Neural progenitor cell (in vitro differentiated cells): ENCODE measurements at regions not wholly inside any gene's neighbourhood (a gene's known extent, or its start where the extent isn't known, plus 50 kb on each side); places are given as distances from the start of the nearest gene placed in this dataset.

ENCODE experiments used
- DNase-seq: peaks from one replicate; pipeline ENCODE4 v3.0.0-alpha.2; 2016; ENCODE audit warnings: low spot score
- H2AFZ ChIP-seq: fragments of 200-600 bp; sonication (generic); replicated peaks from 2 replicates; pipeline ENCODE4 v1.6.1; 2016; ENCODE audit warnings: antibody characterized with exemption
- H3F3A ChIP-seq: fragments of 200-600 bp; sonication (generic); 2 replicates; pipeline ENCODE4 v1.6.1; 2016; ENCODE audit warnings: antibody characterized with exemption, low read depth
- H3K27ac ChIP-seq: fragments of 200-600 bp; sonication (generic); 2 replicates; pipeline ENCODE4 v1.5.1; 2016; ENCODE audit warnings: mild to moderate bottlenecking
- H3K27me3 ChIP-seq: fragments of 200-600 bp; sonication (generic); 2 replicates; pipeline ENCODE4 v1.6.1; 2016; ENCODE audit warnings: mild to moderate bottlenecking, moderate library complexity
- H3K36me3 ChIP-seq: fragments of 200-600 bp; sonication (generic); 2 replicates; pipeline ENCODE4 v1.5.1; 2016
- H3K4me1 ChIP-seq: fragments of 200-600 bp; sonication (generic); 2 replicates; pipeline ENCODE4 v1.6.1; 2016; ENCODE audit warnings: mixed run types
- H3K4me2 ChIP-seq: fragments of 200-600 bp; sonication (generic); 2 replicates; pipeline ENCODE4 v1.6.1; 2016
- H3K4me3 ChIP-seq: fragments of 200-600 bp; sonication (generic); 2 replicates; pipeline ENCODE4 v1.5.1; 2016
- H3K79me2 ChIP-seq: fragments of 200-600 bp; sonication (generic); 2 replicates; pipeline ENCODE4 v1.6.1; 2016; ENCODE audit warnings: low read depth
- H3K9ac ChIP-seq: fragments of 200-600 bp; sonication (generic); 2 replicates; pipeline ENCODE4 v1.6.1; 2016
- H3K9me3 ChIP-seq: fragments of 200-600 bp; sonication (generic); 2 replicates; pipeline ENCODE4 v1.5.1; 2016; ENCODE audit warnings: low read depth
- H4K20me1 ChIP-seq: fragments of 200-600 bp; sonication (generic); 2 replicates; pipeline ENCODE4 v1.6.1; 2016; ENCODE audit warnings: low read depth
- H3K27ac Mint-ChIP-seq: 3 replicates; pipeline ENCODE4 v1.8.0; 2021; ENCODE audit warnings: mixed read lengths
- H3K27me3 Mint-ChIP-seq: 2 replicates; pipeline ENCODE4 v1.8.0; 2022; ENCODE audit warnings: low read depth, mild to moderate bottlenecking, inconsistent platforms, moderate library complexity, mixed read lengths; ENCODE audit not compliant: insufficient read depth
- H3K36me3 Mint-ChIP-seq: 3 replicates; pipeline ENCODE4 v1.8.0; 2021; ENCODE audit warnings: mixed read lengths
- H3K4me1 Mint-ChIP-seq: 3 replicates; pipeline ENCODE4 v1.8.0; 2021; ENCODE audit warnings: mixed read lengths
- H3K4me3 Mint-ChIP-seq: 3 replicates; pipeline ENCODE4 v1.8.0; 2021; ENCODE audit warnings: mild to moderate bottlenecking, moderate library complexity, mixed read lengths
- H3K9me3 Mint-ChIP-seq: 3 replicates; pipeline ENCODE4 v1.8.0; 2020; ENCODE audit warnings: mixed read lengths
- EZH2 ChIP-seq: fragments of 200-600 bp; sonication (generic); IDR thresholded peaks from 2 replicates; pipeline ENCODE4 v1.6.1; 2017; ENCODE audit warnings: antibody characterized with exemption, mild to moderate bottlenecking, moderate library complexity
- EZH2phosphoT487 ChIP-seq: fragments of 200-600 bp; sonication (generic); IDR thresholded peaks from 2 replicates; pipeline ENCODE4 v1.6.1; 2017; ENCODE audit warnings: antibody characterized with exemption
- TF ChIP-seq, protein P1 (sequence below): fragments of 200-600 bp; sonication (generic); IDR thresholded peaks from 2 replicates; pipeline ENCODE4 v1.5.1; 2017; ENCODE audit warnings: antibody characterized with exemption, mild to moderate bottlenecking

DNA sequence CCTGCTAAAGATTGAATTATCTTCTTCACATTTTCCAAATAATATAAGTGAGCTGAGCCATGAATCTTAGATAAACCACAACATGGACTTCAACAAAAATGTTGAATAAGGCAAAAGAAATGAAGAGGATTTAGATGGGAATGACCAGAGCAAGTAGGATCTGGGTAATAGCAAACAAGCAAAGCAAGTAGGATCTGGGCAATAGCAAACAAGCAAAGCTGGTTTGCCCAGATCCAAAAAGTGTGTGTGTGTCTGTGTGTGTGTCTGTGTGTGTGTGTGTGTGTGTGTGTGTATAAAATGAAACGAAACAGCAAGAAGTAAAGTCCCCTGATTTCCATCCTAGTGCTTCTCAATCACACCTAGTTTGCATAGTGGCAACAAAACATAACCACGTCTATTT lies 549.1 kb downstream of the RERGL start:
- Histone ChIP-seq H3K27ac (no peak overlapping the region), H3K9me3 (no peaks in the 10 kb centered on the region), H4K20me1 (no peaks in the 10 kb centered on the region), H3K9ac (no peak overlapping the region), H3F3A (no peaks in the 10 kb centered on the region), H3K4me1 (no peaks in the 10 kb centered on the region), H3K4me2 (no peak overlapping the region), H3K36me3 (no peaks in the 10 kb centered on the region), H2AFZ (no peak overlapping the region), H3K27me3 (no peaks in the 10 kb centered on the region), H3K4me3 (no peak overlapping the region), H3K79me2 (no peaks in the 10 kb centered on the region)
- no peak for DNase-seq
- Mint-ChIP-seq H3K4me1 (no peaks in the 10 kb centered on the region), H3K27me3 (peaks cover 2% of the 10 kb centered on the region), H3K9me3 (peaks cover 15% of the 10 kb centered on the region), H3K4me3 (no peak overlapping the region), H3K36me3 (no peaks in the 10 kb centered on the region), H3K27ac (no peak overlapping the region)
- TF ChIP-seq, protein P1, sequence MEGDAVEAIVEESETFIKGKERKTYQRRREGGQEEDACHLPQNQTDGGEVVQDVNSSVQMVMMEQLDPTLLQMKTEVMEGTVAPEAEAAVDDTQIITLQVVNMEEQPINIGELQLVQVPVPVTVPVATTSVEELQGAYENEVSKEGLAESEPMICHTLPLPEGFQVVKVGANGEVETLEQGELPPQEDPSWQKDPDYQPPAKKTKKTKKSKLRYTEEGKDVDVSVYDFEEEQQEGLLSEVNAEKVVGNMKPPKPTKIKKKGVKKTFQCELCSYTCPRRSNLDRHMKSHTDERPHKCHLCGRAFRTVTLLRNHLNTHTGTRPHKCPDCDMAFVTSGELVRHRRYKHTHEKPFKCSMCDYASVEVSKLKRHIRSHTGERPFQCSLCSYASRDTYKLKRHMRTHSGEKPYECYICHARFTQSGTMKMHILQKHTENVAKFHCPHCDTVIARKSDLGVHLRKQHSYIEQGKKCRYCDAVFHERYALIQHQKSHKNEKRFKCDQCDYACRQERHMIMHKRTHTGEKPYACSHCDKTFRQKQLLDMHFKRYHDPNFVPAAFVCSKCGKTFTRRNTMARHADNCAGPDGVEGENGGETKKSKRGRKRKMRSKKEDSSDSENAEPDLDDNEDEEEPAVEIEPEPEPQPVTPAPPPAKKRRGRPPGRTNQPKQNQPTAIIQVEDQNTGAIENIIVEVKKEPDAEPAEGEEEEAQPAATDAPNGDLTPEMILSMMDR: no peak
- no peak for TF ChIP-seq EZH2phosphoT487
- no peak for TF ChIP-seq EZH2

- Histone ChIP-seq H3F3A (no peaks in the 10 kb centered on the region), H3K4me3 (no peak overlapping the region), H3K27ac (no peak overlapping the region), H3K4me1 (no peaks in the 10 kb centered on the region), H3K4me2 (no peak overlapping the region), H3K79me2 (no peaks in the 10 kb centered on the region), H3K9ac (no peak overlapping the region), H3K36me3 (no peaks in the 10 kb centered on the region), H2AFZ (peak overlapping the region; percentile 70), H4K20me1 (no peaks in the 10 kb centered on the region), H3K27me3 (no peaks in the 10 kb centered on the region), H3K9me3 (no peaks in the 10 kb centered on the region)
- H3K27me3 Mint-ChIP-seq: no peaks in the 10 kb centered on the region
- H3K27ac Mint-ChIP-seq: no peak overlapping the region
- peaks cover under 1% of the 10 kb centered on the region for H3K9me3 Mint-ChIP-seq
- DNase-seq: peak; percentile 36
- H3K4me3 Mint-ChIP-seq: no peak overlapping the region
- no peaks in the 10 kb centered on the region for H3K4me1 Mint-ChIP-seq
- H3K36me3 Mint-ChIP-seq: no peaks in the 10 kb centered on the region
- no peak for TF ChIP-seq EZH2
- TF ChIP-seq, protein P1: peak; percentile 27
- TF ChIP-seq EZH2phosphoT487: no peak
Observed at GRCh38 chr12:17528394-17528793, 561.6 kb downstream of the RERGL start.

DNA sequence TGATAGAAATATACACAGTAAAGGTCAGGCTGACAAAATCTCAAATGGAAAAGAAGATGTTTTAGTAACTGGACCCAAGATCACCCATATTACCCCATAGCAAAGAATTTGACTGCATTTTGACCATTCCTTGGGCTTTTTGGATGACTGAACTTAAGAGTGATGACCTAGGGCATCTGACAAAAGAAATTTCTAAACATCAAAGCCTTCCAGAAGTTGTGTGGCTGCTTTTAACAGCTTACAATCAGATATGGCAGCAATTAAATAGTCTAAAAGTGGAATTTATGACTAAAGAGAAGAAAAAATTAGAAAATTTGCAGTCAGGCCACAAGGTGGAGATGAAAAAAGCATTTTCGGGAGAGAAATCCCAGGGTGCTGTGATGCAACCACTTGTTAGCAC lies 563.0 kb downstream of the RERGL start:
- Histone ChIP-seq H3K4me1 (no peaks in the 10 kb centered on the region), H3K4me2 (no peak overlapping the region), H3K27ac (no peak overlapping the region), H3K9ac (no peak overlapping the region), H4K20me1 (no peaks in the 10 kb centered on the region), H3K9me3 (no peaks in the 10 kb centered on the region), H3K4me3 (no peak overlapping the region), H3K27me3 (no peaks in the 10 kb centered on the region), H3K79me2 (no peaks in the 10 kb centered on the region), H3F3A (no peaks in the 10 kb centered on the region), H3K36me3 (no peaks in the 10 kb centered on the region), H2AFZ (no peak overlapping the region)
- TF ChIP-seq EZH2phosphoT487: no peak
- no peak for TF ChIP-seq EZH2
- TF ChIP-seq, protein P1: no peak
- no peak for DNase-seq
- no peaks in the 10 kb centered on the region for H3K9me3 Mint-ChIP-seq
- no peaks in the 10 kb centered on the region for H3K4me1 Mint-ChIP-seq
- H3K27ac Mint-ChIP-seq: no peak overlapping the region
- H3K4me3 Mint-ChIP-seq: no peak overlapping the region
- H3K36me3 Mint-ChIP-seq: no peaks in the 10 kb centered on the region
- H3K27me3 Mint-ChIP-seq: no peaks in the 10 kb centered on the region
